ENCODE measurements at regions not wholly inside any gene's neighbourhood (a gene's known extent, or its start where the extent isn't known, plus 50 kb on each side); places are given as distances from the start of the nearest gene placed in this dataset.

DNA sequence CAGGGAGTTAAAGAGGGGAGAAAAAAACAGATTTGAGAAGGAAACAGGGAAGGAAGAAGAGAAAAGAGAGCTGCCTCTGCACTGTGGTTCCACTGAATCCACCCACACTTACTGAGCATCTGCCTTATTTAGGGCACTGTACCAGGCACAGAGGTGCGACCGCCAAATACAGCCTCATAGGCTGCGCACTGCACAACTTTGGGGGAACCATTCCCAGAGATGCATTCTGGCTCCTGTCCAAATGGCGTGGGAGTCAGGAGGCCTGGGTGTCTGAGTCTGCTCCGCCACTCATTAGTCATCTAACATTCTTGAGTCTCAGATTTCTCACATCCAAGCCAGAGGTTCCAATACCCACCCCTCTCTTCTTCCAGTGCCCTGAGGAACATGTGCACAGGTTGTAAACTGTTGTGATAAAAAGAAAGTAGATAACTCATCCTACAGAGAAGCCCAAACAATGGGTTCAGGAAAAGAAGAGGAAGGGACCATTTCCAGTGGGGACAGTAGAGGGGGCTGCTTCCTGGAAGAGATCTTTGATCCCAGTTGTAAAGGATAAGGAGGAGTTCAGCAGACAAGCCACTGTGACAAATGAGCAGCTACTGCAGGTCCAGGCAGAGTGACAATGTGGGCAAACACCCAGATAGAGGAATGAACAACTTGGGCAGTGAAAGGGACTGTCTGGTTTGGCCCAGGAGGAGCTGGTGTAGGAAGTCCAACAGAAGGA lies 254.6 kb downstream of the UACA start:
- H3K9me3 ChIP-seq (ENCODE audit: control insufficient read depth, insufficient read depth, low read length) = peaks cover 12% of the 10 kb centered on the region
- TF ChIP-seq, protein P1, sequence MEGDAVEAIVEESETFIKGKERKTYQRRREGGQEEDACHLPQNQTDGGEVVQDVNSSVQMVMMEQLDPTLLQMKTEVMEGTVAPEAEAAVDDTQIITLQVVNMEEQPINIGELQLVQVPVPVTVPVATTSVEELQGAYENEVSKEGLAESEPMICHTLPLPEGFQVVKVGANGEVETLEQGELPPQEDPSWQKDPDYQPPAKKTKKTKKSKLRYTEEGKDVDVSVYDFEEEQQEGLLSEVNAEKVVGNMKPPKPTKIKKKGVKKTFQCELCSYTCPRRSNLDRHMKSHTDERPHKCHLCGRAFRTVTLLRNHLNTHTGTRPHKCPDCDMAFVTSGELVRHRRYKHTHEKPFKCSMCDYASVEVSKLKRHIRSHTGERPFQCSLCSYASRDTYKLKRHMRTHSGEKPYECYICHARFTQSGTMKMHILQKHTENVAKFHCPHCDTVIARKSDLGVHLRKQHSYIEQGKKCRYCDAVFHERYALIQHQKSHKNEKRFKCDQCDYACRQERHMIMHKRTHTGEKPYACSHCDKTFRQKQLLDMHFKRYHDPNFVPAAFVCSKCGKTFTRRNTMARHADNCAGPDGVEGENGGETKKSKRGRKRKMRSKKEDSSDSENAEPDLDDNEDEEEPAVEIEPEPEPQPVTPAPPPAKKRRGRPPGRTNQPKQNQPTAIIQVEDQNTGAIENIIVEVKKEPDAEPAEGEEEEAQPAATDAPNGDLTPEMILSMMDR (IDR thresholded peaks at IDR 0.05; ENCODE audit: low read depth, low read length) = peak; percentile 10; the same call in 1 of the 2 replicates
- CTCF ChIA-PET = interaction anchor here (0.6 to 1.8 kb wide), 3 partner anchors 13 to 40 kb away, joined by 3 to 7 read pairs (median 3); no protein-coding TSS in a partner anchor
- POLR2A ChIA-PET = no interaction called here
- H3K4me3 ChIP-seq (ENCODE audit: low read depth, low read length) = no peak overlapping the region
- peak; percentile 63 for DNase-seq (ENCODE audit: low read depth, low spot score)
- no peak overlapping the region for H3K27ac ChIP-seq (ENCODE audit: low read depth, low read length)
- H3K27me3 ChIP-seq (ENCODE audit: control insufficient read depth, insufficient read depth, low read length) = peaks cover 4% of the 10 kb centered on the region

DNA sequence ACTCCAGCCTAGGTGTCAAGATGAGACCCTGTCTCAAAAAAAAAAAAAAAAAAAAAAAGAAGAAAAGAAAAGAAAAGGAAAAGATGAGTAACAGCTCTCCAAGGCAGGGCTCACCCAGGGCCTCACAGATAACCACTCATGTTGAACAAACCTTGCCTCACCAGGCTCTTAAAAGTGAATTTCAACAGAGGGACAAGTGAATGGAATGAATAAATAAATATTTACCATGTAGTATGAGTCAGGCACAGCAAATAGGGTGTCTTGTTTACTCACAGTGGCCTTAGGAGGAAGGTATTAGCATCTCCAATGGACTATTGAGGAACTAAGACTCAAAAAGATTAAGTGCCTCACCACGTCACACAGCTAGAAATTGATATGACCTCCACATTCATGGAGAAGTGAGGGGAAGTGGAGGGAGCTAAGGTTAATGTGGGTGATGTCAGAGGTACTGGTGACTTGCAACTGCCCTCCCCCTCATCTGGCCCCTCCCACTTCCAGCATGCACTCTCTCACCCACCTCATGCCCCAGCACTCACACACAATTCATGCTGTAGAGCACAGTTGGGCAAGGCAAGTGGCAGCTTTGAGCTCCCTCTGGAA lies 255.5 kb downstream of the UACA start:
- ChIA-PET CTCF (interaction anchor here (0.6 to 1.8 kb wide), 2 partner anchors 14 to 20 kb away, joined by 3 to 7 read pairs; no protein-coding TSS in a partner anchor), POLR2A (interaction anchor here (0.7 kb wide), 1 partner anchor 158 kb away, joined by 3 read pairs; no protein-coding TSS in a partner anchor)
- no peak for DNase-seq (ENCODE audit: low read depth, low spot score)
- Histone ChIP-seq H3K27me3 (ENCODE audit: control insufficient read depth, insufficient read depth, low read length) (peaks cover 3% of the 10 kb centered on the region), H3K4me3 (ENCODE audit: low read depth, low read length) (no peak overlapping the region), H3K9me3 (ENCODE audit: control insufficient read depth, insufficient read depth, low read length) (peaks cover 12% of the 10 kb centered on the region), H3K27ac (ENCODE audit: low read depth, low read length) (no peak overlapping the region)
- TF ChIP-seq, protein P1 (IDR thresholded peaks at IDR 0.05; ENCODE audit: low read depth, low read length) = no peak

DNA sequence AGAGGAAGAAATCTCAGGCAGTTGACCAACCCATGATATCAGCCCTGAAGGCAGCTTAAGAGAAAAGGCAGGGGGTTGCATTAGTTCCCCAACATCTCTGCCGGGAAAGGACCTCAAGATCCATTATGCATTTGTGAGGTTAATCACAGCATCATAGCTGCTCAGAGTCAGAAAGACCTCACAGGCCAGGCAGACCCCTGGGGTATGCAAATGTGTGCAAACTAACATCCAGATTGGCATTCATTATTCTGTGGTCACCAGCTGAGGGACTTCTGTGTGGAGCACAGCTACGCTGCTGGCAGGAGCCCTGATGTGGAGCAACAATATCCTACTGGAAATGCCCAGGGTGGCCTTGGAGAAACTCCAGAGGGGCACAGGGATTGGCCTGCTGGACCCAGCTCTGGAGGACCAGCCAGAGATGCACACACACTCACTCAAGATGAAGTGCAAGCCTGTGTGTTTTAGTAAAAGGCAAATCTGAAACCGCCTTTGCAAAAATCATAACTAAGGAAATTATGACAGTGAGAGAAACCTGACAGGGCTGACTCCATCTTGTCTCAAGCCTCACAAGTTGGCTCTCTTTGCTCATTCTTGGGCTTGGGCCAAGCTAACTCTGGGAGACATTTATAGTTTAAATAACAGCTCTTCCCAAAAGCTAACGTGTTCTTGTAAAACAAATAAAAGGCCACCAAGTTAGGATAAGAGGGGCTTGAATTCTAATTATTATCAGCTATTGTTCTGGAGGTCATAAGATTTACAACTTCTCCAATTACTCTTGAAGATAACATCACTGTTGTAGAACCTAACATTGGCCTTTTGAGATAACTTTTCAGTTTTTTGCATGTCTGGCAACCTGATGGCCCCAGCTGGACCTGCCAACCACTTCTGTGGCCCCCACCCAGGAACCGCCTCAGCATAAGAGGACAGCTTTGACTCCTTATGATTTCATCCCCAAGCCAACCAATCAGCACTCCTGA lies 257.1 kb downstream of the UACA start:
- Histone ChIP-seq H3K27ac (ENCODE audit: low read depth, low read length) (peak overlapping the region; percentile 39), H3K4me3 (ENCODE audit: low read depth, low read length) (no peak overlapping the region), H3K9me3 (ENCODE audit: control insufficient read depth, insufficient read depth, low read length) (peaks cover 12% of the 10 kb centered on the region), H3K27me3 (ENCODE audit: control insufficient read depth, insufficient read depth, low read length) (peaks cover 8% of the 10 kb centered on the region)
- DNase-seq (ENCODE audit: low read depth, low spot score) = no peak
- TF ChIP-seq, protein P1 (IDR thresholded peaks at IDR 0.05; ENCODE audit: low read depth, low read length) = no peak
- ChIA-PET POLR2A (interaction anchor here (0.9 to 1.2 kb wide), 2 partner anchors 31 to 32 kb away, joined by 3 to 6 read pairs; no protein-coding TSS in a partner anchor), CTCF (interaction anchor here (3.6 kb wide), 1 partner anchor 18 kb away, joined by 16 read pairs; no protein-coding TSS in a partner anchor)

DNA sequence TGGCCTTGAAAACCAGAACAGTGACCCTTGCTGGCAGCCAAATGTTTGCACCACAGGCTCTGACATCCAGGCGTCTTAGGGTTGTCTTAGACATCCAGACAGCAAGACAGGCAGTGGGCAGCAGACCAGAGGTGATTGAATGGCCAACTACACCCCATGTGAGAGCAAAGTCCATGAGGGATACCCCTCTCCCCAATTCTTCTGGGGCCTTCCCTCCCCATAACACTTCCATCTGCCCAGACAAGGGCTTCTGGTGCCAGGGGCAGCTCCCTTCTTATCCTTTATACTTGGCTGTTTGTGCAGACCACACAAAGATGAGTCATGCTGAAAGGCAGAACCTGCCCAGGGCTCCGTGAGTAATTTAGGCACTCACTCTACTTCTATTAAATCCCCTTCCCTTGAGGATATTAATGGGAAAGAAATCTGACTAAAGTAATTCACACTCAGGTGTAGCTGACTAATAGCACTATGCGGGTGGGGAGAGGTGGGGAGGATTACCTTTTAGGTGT lies 257.9 kb downstream of the UACA start:
- Histone ChIP-seq H3K4me3 (ENCODE audit: low read depth, low read length) (no peak overlapping the region), H3K9me3 (ENCODE audit: control insufficient read depth, insufficient read depth, low read length) (peaks cover 12% of the 10 kb centered on the region), H3K27me3 (ENCODE audit: control insufficient read depth, insufficient read depth, low read length) (peaks cover 8% of the 10 kb centered on the region), H3K27ac (ENCODE audit: low read depth, low read length) (peak overlapping the region; percentile 39)
- TF ChIP-seq, protein P1 (IDR thresholded peaks at IDR 0.05; ENCODE audit: low read depth, low read length) = no peak
- DNase-seq (ENCODE audit: low read depth, low spot score) = peak; percentile 30
- CTCF ChIA-PET = interaction anchor here (1.0 to 3.6 kb wide), 2 partner anchors 17 to 132 kb away, joined by 3 to 16 read pairs; no protein-coding TSS in a partner anchor
- POLR2A ChIA-PET = interaction anchor here (0.5 to 1.2 kb wide), 3 partner anchors 31 to 1041 kb away, joined by 3 to 6 read pairs (median 3); no protein-coding TSS in a partner anchor

Data from AG04450 (cell line).